Activated CD4-positive, alpha-beta memory T cell treated with anti-CD3 and anti-CD28 coated beads, Interleukin-2, amount 10 ng/mL, durations not matched to agents 7 days and 5 days (primary cell): ENCODE measurements at regions not wholly inside any gene's neighbourhood (a gene's known extent, or its start where the extent isn't known, plus 50 kb on each side); places are given as distances from the start of the nearest gene placed in this dataset.

Experiments
- CTCF ChIA-PET: fragments of 350-600 bp; sonication (Branson Sonifier 250); formaldehyde crosslinking; loops from one replicate; lab custom pipeline; 2021; ENCODE audit warnings: antibody characterized with exemption, inconsistent platforms; lab: Charles Lee
- POLR2A ChIA-PET: fragments of 350-600 bp; sonication (Branson Sonifier 250); formaldehyde crosslinking; loops from one replicate; lab custom pipeline; 2021; ENCODE audit warnings: antibody characterized with exemption; lab: Charles Lee
- DNase-seq: peaks from one replicate; pipeline ENCODE4 v3.0.0-alpha.2; 2020
- H3K27ac Mint-ChIP-seq: one replicate; pipeline ENCODE4 v1.8.0; 2021; ENCODE audit warnings: mild to moderate bottlenecking, mixed read lengths
- H3K27me3 Mint-ChIP-seq: one replicate; pipeline ENCODE4 v1.8.0; 2021; ENCODE audit warnings: mixed read lengths
- H3K36me3 Mint-ChIP-seq: one replicate; pipeline ENCODE4 v1.8.0; 2021; ENCODE audit warnings: low read depth, mixed read lengths
- H3K4me1 Mint-ChIP-seq: one replicate; pipeline ENCODE4 v1.8.0; 2021; ENCODE audit warnings: mixed read lengths
- H3K4me3 Mint-ChIP-seq: one replicate; pipeline ENCODE4 v1.8.0; 2021; ENCODE audit warnings: mild to moderate bottlenecking, mixed read lengths
- H3K9me3 Mint-ChIP-seq: one replicate; pipeline ENCODE4 v1.8.0; 2021; ENCODE audit warnings: mixed read lengths

- H3K36me3 Mint-ChIP-seq, result no peaks in the 10 kb centered on the region
- H3K9me3 Mint-ChIP-seq, result no peaks in the 10 kb centered on the region
Measured at GRCh38 chr17:63338272-63338671, 107.8 kb downstream of the CYB561 start.

GRCh38 chr17:63341276-63341675 is 104.8 kb downstream of the CYB561 start:
- POLR2A ChIA-PET, result no interaction called here
- no peaks in the 10 kb centered on the region for H3K9me3 Mint-ChIP-seq
- H3K4me1 Mint-ChIP-seq, result no peaks in the 10 kb centered on the region
- H3K27me3 Mint-ChIP-seq, result no peaks in the 10 kb centered on the region
- H3K4me3 Mint-ChIP-seq, result no peak overlapping the region
- H3K36me3 Mint-ChIP-seq, result no peaks in the 10 kb centered on the region
- H3K27ac Mint-ChIP-seq, result no peak overlapping the region
- CTCF ChIA-PET, result no interaction called here
- no peak for DNase-seq

More at GRCh38 chr17:63338272-63338671, 107.8 kb downstream of the CYB561 start:
- no peak overlapping the region for H3K27ac Mint-ChIP-seq
- H3K4me3 Mint-ChIP-seq, result no peak overlapping the region
- CTCF ChIA-PET, result no interaction called here
- no peaks in the 10 kb centered on the region for H3K4me1 Mint-ChIP-seq
- POLR2A ChIA-PET, result no interaction called here
- no peaks in the 10 kb centered on the region for H3K27me3 Mint-ChIP-seq
- no peak for DNase-seq

GRCh38 chr17:63344383-63344782 is 101.7 kb downstream of the CYB561 start:
- ChIA-PET POLR2A (no interaction called here), CTCF (no interaction called here)
- no peak overlapping the region for H3K27ac Mint-ChIP-seq
- no peak for DNase-seq
- H3K36me3 Mint-ChIP-seq, result no peaks in the 10 kb centered on the region
- H3K9me3 Mint-ChIP-seq, result no peaks in the 10 kb centered on the region
- H3K27me3 Mint-ChIP-seq, result no peaks in the 10 kb centered on the region
- H3K4me1 Mint-ChIP-seq, result peaks cover 5% of the 10 kb centered on the region
- H3K4me3 Mint-ChIP-seq, result no peak overlapping the region

GRCh38 chr17:63345611-63346010 is 100.5 kb downstream of the CYB561 start:
- Mint-ChIP-seq H3K9me3 (no peaks in the 10 kb centered on the region), H3K36me3 (no peaks in the 10 kb centered on the region), H3K4me1 (peaks cover 5% of the 10 kb centered on the region), H3K4me3 (no peak overlapping the region), H3K27ac (no peak overlapping the region), H3K27me3 (no peaks in the 10 kb centered on the region)
- DNase-seq, result no peak
- CTCF ChIA-PET, result interaction anchor here (0.7 kb wide), 1 partner anchor 222 kb away, joined by 5 read pairs; no protein-coding TSS in a partner anchor
- POLR2A ChIA-PET, result no interaction called here

- no peak overlapping the region for H3K4me3 Mint-ChIP-seq
- CTCF ChIA-PET, result no interaction called here
Measured at GRCh38 chr17:63347475-63347874, 98.6 kb downstream of the CYB561 start.

GRCh38 chr17:63349478-63350000 is 96.6 kb downstream of the CYB561 start:
- DNase-seq, result no peak
- H3K4me3 Mint-ChIP-seq, result no peak overlapping the region
- H3K9me3 Mint-ChIP-seq, result no peaks in the 10 kb centered on the region
- CTCF ChIA-PET, result no interaction called here
- POLR2A ChIA-PET, result no interaction called here
- peaks cover 5% of the 10 kb centered on the region for H3K4me1 Mint-ChIP-seq
- no peak overlapping the region for H3K27ac Mint-ChIP-seq
- no peaks in the 10 kb centered on the region for H3K36me3 Mint-ChIP-seq
- H3K27me3 Mint-ChIP-seq, result no peaks in the 10 kb centered on the region

More at GRCh38 chr17:63347475-63347874, 98.6 kb downstream of the CYB561 start:
- Mint-ChIP-seq H3K27ac (no peak overlapping the region), H3K27me3 (no peaks in the 10 kb centered on the region), H3K9me3 (no peaks in the 10 kb centered on the region), H3K4me1 (peaks cover 5% of the 10 kb centered on the region), H3K36me3 (no peaks in the 10 kb centered on the region)
- DNase-seq, result no peak
- POLR2A ChIA-PET, result no interaction called here

- no peaks in the 10 kb centered on the region for H3K9me3 Mint-ChIP-seq
- peaks cover 5% of the 10 kb centered on the region for H3K4me1 Mint-ChIP-seq
- no peaks in the 10 kb centered on the region for H3K36me3 Mint-ChIP-seq
- no peaks in the 10 kb centered on the region for H3K27me3 Mint-ChIP-seq
- H3K27ac Mint-ChIP-seq, result no peak overlapping the region
- H3K4me3 Mint-ChIP-seq, result no peak overlapping the region
- POLR2A ChIA-PET, result no interaction called here
- no peak for DNase-seq
- CTCF ChIA-PET, result no interaction called here
Measured at GRCh38 chr17:63350364-63350763, 95.7 kb downstream of the CYB561 start.

GRCh38 chr17:63354256-63354655 is 91.8 kb downstream of the CYB561 start:
- no peak overlapping the region for H3K27ac Mint-ChIP-seq
- H3K9me3 Mint-ChIP-seq, result no peaks in the 10 kb centered on the region
- POLR2A ChIA-PET, result no interaction called here
- H3K36me3 Mint-ChIP-seq, result no peaks in the 10 kb centered on the region
- H3K4me3 Mint-ChIP-seq, result no peak overlapping the region
- no peaks in the 10 kb centered on the region for H3K4me1 Mint-ChIP-seq
- H3K27me3 Mint-ChIP-seq, result no peaks in the 10 kb centered on the region
- CTCF ChIA-PET, result no interaction called here
- no peak for DNase-seq

GRCh38 chr17:63356337-63356757 is 89.8 kb downstream of the CYB561 start:
- ChIA-PET CTCF (no interaction called here), POLR2A (no interaction called here)
- no peak for DNase-seq
- Mint-ChIP-seq H3K27me3 (no peaks in the 10 kb centered on the region), H3K9me3 (peaks cover 4% of the 10 kb centered on the region), H3K27ac (no peak overlapping the region), H3K4me1 (no peaks in the 10 kb centered on the region), H3K4me3 (no peak overlapping the region), H3K36me3 (no peaks in the 10 kb centered on the region)

- POLR2A ChIA-PET, result no interaction called here
- no peaks in the 10 kb centered on the region for H3K27me3 Mint-ChIP-seq
- H3K4me1 Mint-ChIP-seq, result no peaks in the 10 kb centered on the region
- H3K36me3 Mint-ChIP-seq, result no peaks in the 10 kb centered on the region
- CTCF ChIA-PET, result no interaction called here
- no peak for DNase-seq
- H3K4me3 Mint-ChIP-seq, result no peak overlapping the region
- H3K9me3 Mint-ChIP-seq, result peaks cover 4% of the 10 kb centered on the region
- no peak overlapping the region for H3K27ac Mint-ChIP-seq
Measured at GRCh38 chr17:63358111-63358839, 87.8 kb downstream of the CYB561 start.

- Mint-ChIP-seq H3K27me3 (no peaks in the 10 kb centered on the region), H3K4me3 (no peak overlapping the region), H3K4me1 (no peaks in the 10 kb centered on the region), H3K9me3 (peaks cover 4% of the 10 kb centered on the region), H3K36me3 (no peaks in the 10 kb centered on the region), H3K27ac (no peak overlapping the region)
- ChIA-PET CTCF (no interaction called here), POLR2A (no interaction called here)
- DNase-seq, result no peak
Measured at GRCh38 chr17:63358956-63359355, 87.2 kb downstream of the CYB561 start.

GRCh38 chr17:63361182-63361581 is 84.9 kb downstream of the CYB561 start:
- ChIA-PET CTCF (interaction anchor here (0.9 kb wide), 1 partner anchor 46 kb away, joined by 3 read pairs; no protein-coding TSS in a partner anchor), POLR2A (no interaction called here)
- Mint-ChIP-seq H3K4me3 (no peak overlapping the region), H3K9me3 (peaks cover 4% of the 10 kb centered on the region), H3K27ac (no peak overlapping the region), H3K27me3 (no peaks in the 10 kb centered on the region), H3K36me3 (no peaks in the 10 kb centered on the region), H3K4me1 (no peaks in the 10 kb centered on the region)
- DNase-seq, result no peak

- no peak overlapping the region for H3K27ac Mint-ChIP-seq
- no peak for DNase-seq
- no peaks in the 10 kb centered on the region for H3K36me3 Mint-ChIP-seq
- no peak overlapping the region for H3K4me3 Mint-ChIP-seq
- H3K9me3 Mint-ChIP-seq, result peaks cover 4% of the 10 kb centered on the region
- POLR2A ChIA-PET, result no interaction called here
- no peaks in the 10 kb centered on the region for H3K4me1 Mint-ChIP-seq
- CTCF ChIA-PET, result no interaction called here
- no peaks in the 10 kb centered on the region for H3K27me3 Mint-ChIP-seq
Measured at GRCh38 chr17:63362115-63362514, 84.0 kb downstream of the CYB561 start.

- Mint-ChIP-seq H3K27me3 (no peaks in the 10 kb centered on the region), H3K36me3 (no peaks in the 10 kb centered on the region), H3K9me3 (peaks cover 4% of the 10 kb centered on the region), H3K27ac (no peak overlapping the region), H3K4me3 (no peak overlapping the region), H3K4me1 (no peaks in the 10 kb centered on the region)
- CTCF ChIA-PET, result no interaction called here
- DNase-seq, result no peak
- POLR2A ChIA-PET, result no interaction called here
Measured at GRCh38 chr17:63364387-63364786, 81.7 kb downstream of the CYB561 start.
